WTC11 (cell line): ENCODE measurements at regions not wholly inside any gene's neighbourhood (a gene's known extent, or its start where the extent isn't known, plus 50 kb on each side); places are given as distances from the start of the nearest gene placed in this dataset.

ENCODE experiments used
- ATF1 ChIP-seq: sonication (generic); formaldehyde crosslinking; IDR thresholded peaks from 2 replicates; pipeline ENCODE4 v1.8.1; 2023; ENCODE audit warnings: mild to moderate bottlenecking, moderate library complexity, missing genetic modification reagents
- CREB1 ChIP-seq: sonication (generic); formaldehyde crosslinking; IDR thresholded peaks from 2 replicates; pipeline ENCODE4 v1.8.0; 2023; ENCODE audit warnings: mild to moderate bottlenecking, missing genetic modification reagents
- CREM ChIP-seq: sonication (generic); formaldehyde crosslinking; IDR thresholded peaks from 2 replicates; pipeline ENCODE4 v1.8.1; 2022; ENCODE audit warnings: mild to moderate bottlenecking, missing genetic modification reagents, moderate library complexity
- ELF4 ChIP-seq: sonication (generic); formaldehyde crosslinking; IDR thresholded peaks from 2 replicates; pipeline ENCODE4 v1.8.1; 2022; ENCODE audit warnings: low read depth, mild to moderate bottlenecking, moderate library complexity, missing genetic modification reagents
- EMX1 ChIP-seq: fragments of 250-450 bp; sonication (Bioruptor Pico); IDR thresholded peaks from 2 replicates; pipeline ENCODE4 v1.8.0; 2021; ENCODE audit warnings: mild to moderate bottlenecking
- HMGA2 ChIP-seq: fragments of 250-450 bp; sonication (Bioruptor Pico); IDR thresholded peaks from 2 replicates; pipeline ENCODE4 v1.4.0; 2021; ENCODE audit warnings: mild to moderate bottlenecking, moderate library complexity
- JAZF1 ChIP-seq: fragments of 250-450 bp; sonication (Bioruptor Pico); IDR thresholded peaks from 2 replicates; pipeline ENCODE4 v1.9.0; 2021; ENCODE audit warnings: moderate library complexity, mild to moderate bottlenecking, inconsistent platforms
- MXD4 ChIP-seq: fragments of 250-450 bp; sonication (Bioruptor Pico); IDR thresholded peaks from 2 replicates; pipeline ENCODE4 v1.8.0; 2021; ENCODE audit warnings: mild to moderate bottlenecking, moderate library complexity, borderline replicate concordance
- OVOL2 ChIP-seq: fragments of 250-450 bp; sonication (Bioruptor Pico); IDR thresholded peaks from 2 replicates; pipeline ENCODE4 v1.9.0; 2021; ENCODE audit warnings: mild to moderate bottlenecking, borderline replicate concordance
- PRRX2 ChIP-seq: fragments of 250-450 bp; sonication (Bioruptor Pico); IDR thresholded peaks from 2 replicates; pipeline ENCODE4 v1.8.0; 2021; ENCODE audit warnings: mild to moderate bottlenecking
- ZNF121 ChIP-seq: sonication (generic); formaldehyde crosslinking; IDR thresholded peaks from 2 replicates; pipeline ENCODE4 v1.8.0; 2023; ENCODE audit warnings: missing genetic modification reagents
- ZNF138 ChIP-seq: sonication (generic); formaldehyde crosslinking; conservative IDR thresholded peaks from 2 replicates; pipeline ENCODE4 v1.8.1; 2022; ENCODE audit warnings: mild to moderate bottlenecking, moderate library complexity, missing genetic modification reagents
- ZNF232 ChIP-seq: sonication (generic); formaldehyde crosslinking; IDR thresholded peaks from 2 replicates; pipeline ENCODE4 v1.8.0; 2022; ENCODE audit warnings: mild to moderate bottlenecking, missing genetic modification reagents
- ZNF263 ChIP-seq: sonication (generic); formaldehyde crosslinking; IDR thresholded peaks from 2 replicates; pipeline ENCODE4 v1.8.1; 2022; ENCODE audit warnings: low read depth, mild to moderate bottlenecking, moderate library complexity, missing genetic modification reagents
- TF ChIP-seq, protein P1 (sequence below): sonication (generic); formaldehyde crosslinking; IDR thresholded peaks from 2 replicates; pipeline ENCODE4 v1.8.1; 2023; ENCODE audit warnings: mild to moderate bottlenecking, missing genetic modification reagents
- TF ChIP-seq, protein P2 (sequence below): sonication (generic); formaldehyde crosslinking; IDR thresholded peaks from 2 replicates; pipeline ENCODE4 v1.8.1; 2023; ENCODE audit warnings: mild to moderate bottlenecking, missing genetic modification reagents
- TF ChIP-seq, protein P3 (sequence below): sonication (generic); formaldehyde crosslinking; conservative IDR thresholded peaks from 2 replicates; pipeline ENCODE4 v1.8.1; 2023; ENCODE audit warnings: mild to moderate bottlenecking, low read depth, missing genetic modification reagents, moderate library complexity
- TF ChIP-seq, protein P4 (sequence below): sonication (generic); formaldehyde crosslinking; conservative IDR thresholded peaks from 2 replicates; pipeline ENCODE4 v1.8.1; 2022; ENCODE audit warnings: mild to moderate bottlenecking, missing genetic modification reagents
- TF ChIP-seq, protein P5 (sequence below): fragments of 250-450 bp; sonication (Bioruptor Pico); conservative IDR thresholded peaks from 2 replicates; pipeline ENCODE4 v1.9.0; 2021; ENCODE audit warnings: mild to moderate bottlenecking
- TF ChIP-seq, protein P6 (sequence below): fragments of 250-450 bp; sonication (Bioruptor Pico); IDR thresholded peaks from 2 replicates; pipeline ENCODE4 v1.9.0; 2021; ENCODE audit warnings: moderate library complexity, mild to moderate bottlenecking, inconsistent platforms, borderline replicate concordance
- TF ChIP-seq, protein P7 (sequence below): sonication (generic); formaldehyde crosslinking; IDR thresholded peaks from 2 replicates; pipeline ENCODE4 v1.8.1; 2023; ENCODE audit warnings: mild to moderate bottlenecking, missing genetic modification reagents, moderate library complexity
- TF ChIP-seq, protein P8 (sequence below): sonication (generic); formaldehyde crosslinking; IDR thresholded peaks from 2 replicates; pipeline ENCODE4 v1.8.1; 2022; ENCODE audit warnings: mild to moderate bottlenecking, missing genetic modification reagents, moderate library complexity, borderline replicate concordance
- TF ChIP-seq, protein P9 (sequence below): fragments of 250-450 bp; sonication (Bioruptor Pico); IDR thresholded peaks from 2 replicates; pipeline ENCODE4 v1.9.0; 2021; ENCODE audit warnings: mild to moderate bottlenecking
- TF ChIP-seq, protein P10 (sequence below): fragments of 250-450 bp; sonication (Bioruptor Pico); IDR thresholded peaks from 2 replicates; pipeline ENCODE4 v1.9.0; 2021; ENCODE audit warnings: mild to moderate bottlenecking

DNA sequence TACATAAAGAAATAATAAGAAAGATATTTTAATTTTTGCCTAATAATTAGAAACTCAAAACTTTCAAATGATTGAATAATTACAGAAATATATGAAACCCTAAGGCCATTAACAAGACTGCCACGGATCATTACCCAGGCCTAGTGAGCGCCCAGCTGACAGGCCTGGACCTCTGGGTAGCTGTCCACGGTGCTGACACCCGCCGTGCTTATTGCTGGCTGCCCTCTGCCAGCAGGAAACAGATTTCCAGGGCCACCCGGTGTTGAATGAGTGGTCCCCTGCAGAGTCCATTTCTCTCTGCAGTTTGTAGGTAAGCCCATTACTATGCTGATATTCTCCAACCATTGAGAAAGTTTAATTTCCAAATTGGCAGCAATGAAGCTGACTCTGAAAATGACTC, 254.4 kb upstream of the GJB5 start (continued):
- TF ChIP-seq, protein P1, sequence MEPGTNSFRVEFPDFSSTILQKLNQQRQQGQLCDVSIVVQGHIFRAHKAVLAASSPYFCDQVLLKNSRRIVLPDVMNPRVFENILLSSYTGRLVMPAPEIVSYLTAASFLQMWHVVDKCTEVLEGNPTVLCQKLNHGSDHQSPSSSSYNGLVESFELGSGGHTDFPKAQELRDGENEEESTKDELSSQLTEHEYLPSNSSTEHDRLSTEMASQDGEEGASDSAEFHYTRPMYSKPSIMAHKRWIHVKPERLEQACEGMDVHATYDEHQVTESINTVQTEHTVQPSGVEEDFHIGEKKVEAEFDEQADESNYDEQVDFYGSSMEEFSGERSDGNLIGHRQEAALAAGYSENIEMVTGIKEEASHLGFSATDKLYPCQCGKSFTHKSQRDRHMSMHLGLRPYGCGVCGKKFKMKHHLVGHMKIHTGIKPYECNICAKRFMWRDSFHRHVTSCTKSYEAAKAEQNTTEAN = no peak; the same call in 1 of the 2 replicates
- TF ChIP-seq HMGA2 (no peak), ZNF263 (CRISPR knock-in tag) (no peak), PRRX2 (CRISPR knock-in tag) (no peak), MXD4 (CRISPR knock-in tag) (no peak), ATF1 (CRISPR knock-in tag) (no peak), ZNF138 (no peak), CREB1 (CRISPR knock-in tag) (no peak), ELF4 (CRISPR knock-in tag) (no peak), ZNF121 (CRISPR knock-in tag) (no peak), CREM (no peak), EMX1 (CRISPR knock-in tag) (no peak), OVOL2 (CRISPR knock-in tag) (no peak), JAZF1 (CRISPR knock-in tag) (no peak), ZNF232 (CRISPR knock-in tag) (peak; percentile 87; the same call in 1 of the 2 replicates)
- TF ChIP-seq, protein P2, sequence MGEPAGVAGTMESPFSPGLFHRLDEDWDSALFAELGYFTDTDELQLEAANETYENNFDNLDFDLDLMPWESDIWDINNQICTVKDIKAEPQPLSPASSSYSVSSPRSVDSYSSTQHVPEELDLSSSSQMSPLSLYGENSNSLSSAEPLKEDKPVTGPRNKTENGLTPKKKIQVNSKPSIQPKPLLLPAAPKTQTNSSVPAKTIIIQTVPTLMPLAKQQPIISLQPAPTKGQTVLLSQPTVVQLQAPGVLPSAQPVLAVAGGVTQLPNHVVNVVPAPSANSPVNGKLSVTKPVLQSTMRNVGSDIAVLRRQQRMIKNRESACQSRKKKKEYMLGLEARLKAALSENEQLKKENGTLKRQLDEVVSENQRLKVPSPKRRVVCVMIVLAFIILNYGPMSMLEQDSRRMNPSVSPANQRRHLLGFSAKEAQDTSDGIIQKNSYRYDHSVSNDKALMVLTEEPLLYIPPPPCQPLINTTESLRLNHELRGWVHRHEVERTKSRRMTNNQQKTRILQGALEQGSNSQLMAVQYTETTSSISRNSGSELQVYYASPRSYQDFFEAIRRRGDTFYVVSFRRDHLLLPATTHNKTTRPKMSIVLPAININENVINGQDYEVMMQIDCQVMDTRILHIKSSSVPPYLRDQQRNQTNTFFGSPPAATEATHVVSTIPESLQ (CRISPR knock-in tag) = no peak
- TF ChIP-seq, protein P3, sequence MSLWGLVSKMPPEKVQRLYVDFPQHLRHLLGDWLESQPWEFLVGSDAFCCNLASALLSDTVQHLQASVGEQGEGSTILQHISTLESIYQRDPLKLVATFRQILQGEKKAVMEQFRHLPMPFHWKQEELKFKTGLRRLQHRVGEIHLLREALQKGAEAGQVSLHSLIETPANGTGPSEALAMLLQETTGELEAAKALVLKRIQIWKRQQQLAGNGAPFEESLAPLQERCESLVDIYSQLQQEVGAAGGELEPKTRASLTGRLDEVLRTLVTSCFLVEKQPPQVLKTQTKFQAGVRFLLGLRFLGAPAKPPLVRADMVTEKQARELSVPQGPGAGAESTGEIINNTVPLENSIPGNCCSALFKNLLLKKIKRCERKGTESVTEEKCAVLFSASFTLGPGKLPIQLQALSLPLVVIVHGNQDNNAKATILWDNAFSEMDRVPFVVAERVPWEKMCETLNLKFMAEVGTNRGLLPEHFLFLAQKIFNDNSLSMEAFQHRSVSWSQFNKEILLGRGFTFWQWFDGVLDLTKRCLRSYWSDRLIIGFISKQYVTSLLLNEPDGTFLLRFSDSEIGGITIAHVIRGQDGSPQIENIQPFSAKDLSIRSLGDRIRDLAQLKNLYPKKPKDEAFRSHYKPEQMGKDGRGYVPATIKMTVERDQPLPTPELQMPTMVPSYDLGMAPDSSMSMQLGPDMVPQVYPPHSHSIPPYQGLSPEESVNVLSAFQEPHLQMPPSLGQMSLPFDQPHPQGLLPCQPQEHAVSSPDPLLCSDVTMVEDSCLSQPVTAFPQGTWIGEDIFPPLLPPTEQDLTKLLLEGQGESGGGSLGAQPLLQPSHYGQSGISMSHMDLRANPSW = no peak
- TF ChIP-seq, protein P4, sequence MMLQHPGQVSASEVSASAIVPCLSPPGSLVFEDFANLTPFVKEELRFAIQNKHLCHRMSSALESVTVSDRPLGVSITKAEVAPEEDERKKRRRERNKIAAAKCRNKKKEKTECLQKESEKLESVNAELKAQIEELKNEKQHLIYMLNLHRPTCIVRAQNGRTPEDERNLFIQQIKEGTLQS (CRISPR knock-in tag) = no peak
- TF ChIP-seq, protein P5, sequence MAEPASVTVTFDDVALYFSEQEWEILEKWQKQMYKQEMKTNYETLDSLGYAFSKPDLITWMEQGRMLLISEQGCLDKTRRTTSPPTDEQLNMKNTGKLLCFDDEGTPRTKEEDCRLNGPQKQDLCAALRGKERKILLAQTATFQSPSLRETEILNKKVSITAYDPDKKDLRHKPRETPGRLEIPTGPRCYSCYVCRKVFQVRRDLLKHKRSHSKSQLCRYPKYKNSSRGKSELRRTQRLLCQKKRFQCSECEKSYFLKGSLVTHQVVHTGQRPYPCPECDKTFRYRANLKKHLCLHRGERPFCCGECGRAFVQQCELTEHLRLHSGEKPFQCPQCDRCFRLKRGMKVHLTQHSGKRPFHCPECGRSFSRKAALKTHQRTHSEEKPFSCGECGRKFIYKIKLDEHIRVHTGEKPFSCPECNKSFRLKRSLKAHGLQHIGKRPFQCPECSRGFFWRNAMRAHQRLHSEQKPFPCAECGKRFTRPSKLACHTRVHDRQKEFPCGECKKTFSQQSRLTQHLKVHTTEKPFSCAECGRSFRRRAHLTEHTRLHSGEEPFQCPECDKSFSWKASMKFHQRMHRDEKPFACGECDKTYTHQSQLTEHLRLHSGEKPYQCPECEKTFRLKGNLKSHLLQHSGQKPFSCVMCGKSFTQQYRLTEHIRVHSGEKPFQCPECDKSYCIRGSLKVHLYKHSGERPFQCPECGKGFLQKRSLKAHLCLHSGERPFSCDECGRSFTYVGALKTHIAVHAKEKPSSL (CRISPR knock-in tag) = no peak
- TF ChIP-seq, protein P6, sequence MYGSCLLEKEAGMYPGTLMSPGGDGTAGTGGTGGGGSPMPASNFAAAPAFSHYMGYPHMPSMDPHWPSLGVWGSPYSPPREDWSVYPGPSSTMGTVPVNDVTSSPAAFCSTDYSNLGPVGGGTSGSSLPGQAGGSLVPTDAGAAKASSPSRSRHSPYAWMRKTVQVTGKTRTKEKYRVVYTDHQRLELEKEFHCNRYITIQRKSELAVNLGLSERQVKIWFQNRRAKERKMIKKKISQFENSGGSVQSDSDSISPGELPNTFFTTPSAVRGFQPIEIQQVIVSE (CRISPR knock-in tag) = no peak
- TF ChIP-seq, protein P7, sequence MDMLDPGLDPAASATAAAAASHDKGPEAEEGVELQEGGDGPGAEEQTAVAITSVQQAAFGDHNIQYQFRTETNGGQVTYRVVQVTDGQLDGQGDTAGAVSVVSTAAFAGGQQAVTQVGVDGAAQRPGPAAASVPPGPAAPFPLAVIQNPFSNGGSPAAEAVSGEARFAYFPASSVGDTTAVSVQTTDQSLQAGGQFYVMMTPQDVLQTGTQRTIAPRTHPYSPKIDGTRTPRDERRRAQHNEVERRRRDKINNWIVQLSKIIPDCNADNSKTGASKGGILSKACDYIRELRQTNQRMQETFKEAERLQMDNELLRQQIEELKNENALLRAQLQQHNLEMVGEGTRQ (CRISPR knock-in tag) = no peak
- TF ChIP-seq, protein P8, sequence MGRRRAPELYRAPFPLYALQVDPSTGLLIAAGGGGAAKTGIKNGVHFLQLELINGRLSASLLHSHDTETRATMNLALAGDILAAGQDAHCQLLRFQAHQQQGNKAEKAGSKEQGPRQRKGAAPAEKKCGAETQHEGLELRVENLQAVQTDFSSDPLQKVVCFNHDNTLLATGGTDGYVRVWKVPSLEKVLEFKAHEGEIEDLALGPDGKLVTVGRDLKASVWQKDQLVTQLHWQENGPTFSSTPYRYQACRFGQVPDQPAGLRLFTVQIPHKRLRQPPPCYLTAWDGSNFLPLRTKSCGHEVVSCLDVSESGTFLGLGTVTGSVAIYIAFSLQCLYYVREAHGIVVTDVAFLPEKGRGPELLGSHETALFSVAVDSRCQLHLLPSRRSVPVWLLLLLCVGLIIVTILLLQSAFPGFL (CRISPR knock-in tag) = no peak
- TF ChIP-seq, protein P9, sequence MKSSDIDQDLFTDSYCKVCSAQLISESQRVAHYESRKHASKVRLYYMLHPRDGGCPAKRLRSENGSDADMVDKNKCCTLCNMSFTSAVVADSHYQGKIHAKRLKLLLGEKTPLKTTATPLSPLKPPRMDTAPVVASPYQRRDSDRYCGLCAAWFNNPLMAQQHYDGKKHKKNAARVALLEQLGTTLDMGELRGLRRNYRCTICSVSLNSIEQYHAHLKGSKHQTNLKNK (CRISPR knock-in tag) = no peak
- TF ChIP-seq, protein P10, sequence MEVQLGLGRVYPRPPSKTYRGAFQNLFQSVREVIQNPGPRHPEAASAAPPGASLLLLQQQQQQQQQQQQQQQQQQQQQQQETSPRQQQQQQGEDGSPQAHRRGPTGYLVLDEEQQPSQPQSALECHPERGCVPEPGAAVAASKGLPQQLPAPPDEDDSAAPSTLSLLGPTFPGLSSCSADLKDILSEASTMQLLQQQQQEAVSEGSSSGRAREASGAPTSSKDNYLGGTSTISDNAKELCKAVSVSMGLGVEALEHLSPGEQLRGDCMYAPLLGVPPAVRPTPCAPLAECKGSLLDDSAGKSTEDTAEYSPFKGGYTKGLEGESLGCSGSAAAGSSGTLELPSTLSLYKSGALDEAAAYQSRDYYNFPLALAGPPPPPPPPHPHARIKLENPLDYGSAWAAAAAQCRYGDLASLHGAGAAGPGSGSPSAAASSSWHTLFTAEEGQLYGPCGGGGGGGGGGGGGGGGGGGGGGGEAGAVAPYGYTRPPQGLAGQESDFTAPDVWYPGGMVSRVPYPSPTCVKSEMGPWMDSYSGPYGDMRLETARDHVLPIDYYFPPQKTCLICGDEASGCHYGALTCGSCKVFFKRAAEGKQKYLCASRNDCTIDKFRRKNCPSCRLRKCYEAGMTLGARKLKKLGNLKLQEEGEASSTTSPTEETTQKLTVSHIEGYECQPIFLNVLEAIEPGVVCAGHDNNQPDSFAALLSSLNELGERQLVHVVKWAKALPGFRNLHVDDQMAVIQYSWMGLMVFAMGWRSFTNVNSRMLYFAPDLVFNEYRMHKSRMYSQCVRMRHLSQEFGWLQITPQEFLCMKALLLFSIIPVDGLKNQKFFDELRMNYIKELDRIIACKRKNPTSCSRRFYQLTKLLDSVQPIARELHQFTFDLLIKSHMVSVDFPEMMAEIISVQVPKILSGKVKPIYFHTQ = no peak
